Osteocyte (in vitro differentiated cells): ENCODE measurements at regions not wholly inside any gene's neighbourhood (a gene's known extent, or its start where the extent isn't known, plus 50 kb on each side); places are given as distances from the start of the nearest gene placed in this dataset.

ENCODE experiments used
- DNase-seq: peaks from one replicate; pipeline ENCODE4 v3.0.0; 2021; ENCODE audit warnings: mixed read lengths; ENCODE audit not compliant: unreplicated experiment; ENCODE audit errors: extremely low spot score
- H3K27ac Mint-ChIP-seq: one replicate; pipeline ENCODE4 v1.8.0; 2021; ENCODE audit warnings: mild to moderate bottlenecking, mixed read lengths; ENCODE audit not compliant: unreplicated experiment
- H3K27me3 Mint-ChIP-seq: one replicate; pipeline ENCODE4 v1.8.0; 2021; ENCODE audit warnings: mixed read lengths; ENCODE audit not compliant: unreplicated experiment
- H3K36me3 Mint-ChIP-seq: one replicate; pipeline ENCODE4 v1.8.0; 2021; ENCODE audit warnings: mixed read lengths; ENCODE audit not compliant: unreplicated experiment
- H3K4me1 Mint-ChIP-seq: one replicate; pipeline ENCODE4 v1.8.0; 2021; ENCODE audit warnings: mixed read lengths; ENCODE audit not compliant: unreplicated experiment
- H3K4me3 Mint-ChIP-seq: one replicate; pipeline ENCODE4 v1.8.0; 2021; ENCODE audit warnings: mild to moderate bottlenecking, moderate library complexity, mixed read lengths; ENCODE audit not compliant: unreplicated experiment
- H3K9me3 Mint-ChIP-seq: one replicate; pipeline ENCODE4 v1.8.0; 2021; ENCODE audit warnings: mixed read lengths; ENCODE audit not compliant: unreplicated experiment
- TF ChIP-seq, protein P1 (sequence below): fragments of 200-600 bp; sonication (generic); IDR thresholded peaks from 2 replicates; pipeline ENCODE4 v1.5.0; 2021; ENCODE audit warnings: antibody characterized with exemption, mild to moderate bottlenecking, moderate library complexity

DNA sequence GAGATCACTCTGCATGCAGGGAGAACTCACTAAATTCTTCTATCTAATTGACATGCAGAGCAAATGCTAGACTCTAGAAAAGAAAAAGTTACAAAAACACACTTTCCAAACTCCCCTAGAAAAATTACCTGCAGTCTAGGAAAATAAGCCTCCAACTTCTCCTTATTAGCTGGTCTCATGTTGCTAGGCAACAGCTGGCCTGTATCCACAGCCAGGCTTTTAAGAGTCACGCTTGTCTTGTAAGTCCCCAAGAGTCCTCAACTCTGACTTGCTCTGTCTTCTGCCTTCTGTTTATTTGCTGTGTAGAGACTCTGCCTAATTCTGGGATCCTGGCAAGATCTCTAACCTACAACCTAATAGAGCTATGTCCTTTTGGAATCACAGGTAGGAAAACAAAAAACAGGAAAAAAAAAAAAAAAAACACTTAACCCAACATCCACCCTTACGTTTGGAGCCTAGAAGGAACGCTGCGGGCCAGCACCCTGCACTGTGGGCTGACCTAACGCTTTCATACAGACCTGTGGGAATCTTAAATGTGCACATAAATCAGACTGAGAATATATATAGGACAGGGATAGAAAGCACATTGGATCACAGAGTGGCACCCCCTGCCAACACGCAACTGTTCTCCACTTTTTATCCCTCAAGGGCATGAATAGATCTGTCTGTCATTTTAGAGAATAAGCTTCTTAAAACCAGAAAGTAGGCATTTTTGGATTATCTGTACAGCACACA lies 117.0 kb upstream of the PTPRZ1 start:
- Mint-ChIP-seq H3K9me3 (no peaks in the 10 kb centered on the region), H3K36me3 (no peaks in the 10 kb centered on the region), H3K4me3 (no peak overlapping the region), H3K27me3 (peaks cover 51% of the 10 kb centered on the region), H3K4me1 (no peaks in the 10 kb centered on the region), H3K27ac (no peak overlapping the region)
- TF ChIP-seq, protein P1, sequence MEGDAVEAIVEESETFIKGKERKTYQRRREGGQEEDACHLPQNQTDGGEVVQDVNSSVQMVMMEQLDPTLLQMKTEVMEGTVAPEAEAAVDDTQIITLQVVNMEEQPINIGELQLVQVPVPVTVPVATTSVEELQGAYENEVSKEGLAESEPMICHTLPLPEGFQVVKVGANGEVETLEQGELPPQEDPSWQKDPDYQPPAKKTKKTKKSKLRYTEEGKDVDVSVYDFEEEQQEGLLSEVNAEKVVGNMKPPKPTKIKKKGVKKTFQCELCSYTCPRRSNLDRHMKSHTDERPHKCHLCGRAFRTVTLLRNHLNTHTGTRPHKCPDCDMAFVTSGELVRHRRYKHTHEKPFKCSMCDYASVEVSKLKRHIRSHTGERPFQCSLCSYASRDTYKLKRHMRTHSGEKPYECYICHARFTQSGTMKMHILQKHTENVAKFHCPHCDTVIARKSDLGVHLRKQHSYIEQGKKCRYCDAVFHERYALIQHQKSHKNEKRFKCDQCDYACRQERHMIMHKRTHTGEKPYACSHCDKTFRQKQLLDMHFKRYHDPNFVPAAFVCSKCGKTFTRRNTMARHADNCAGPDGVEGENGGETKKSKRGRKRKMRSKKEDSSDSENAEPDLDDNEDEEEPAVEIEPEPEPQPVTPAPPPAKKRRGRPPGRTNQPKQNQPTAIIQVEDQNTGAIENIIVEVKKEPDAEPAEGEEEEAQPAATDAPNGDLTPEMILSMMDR: no peak
- no peak for DNase-seq

DNA sequence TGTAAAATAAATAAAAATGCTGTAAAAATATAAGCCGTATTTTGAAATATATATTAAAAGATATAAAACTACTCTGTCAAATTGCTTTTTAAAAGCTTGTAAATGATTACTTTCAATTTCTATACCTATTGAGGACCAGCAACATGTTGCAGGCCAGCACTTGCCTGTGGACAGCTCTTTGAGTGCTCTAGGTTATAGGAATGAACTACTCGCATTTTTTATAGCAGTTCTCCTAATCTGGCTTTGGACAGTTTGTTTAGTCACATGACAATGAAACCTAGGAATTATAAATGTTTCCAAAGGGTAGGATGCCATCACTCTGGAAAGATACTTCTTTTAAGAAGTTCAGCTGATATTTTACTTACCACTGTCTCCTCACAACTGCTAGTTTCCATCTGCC lies 117.7 kb upstream of the PTPRZ1 start:
- H3K4me3 Mint-ChIP-seq: no peak overlapping the region
- H3K9me3 Mint-ChIP-seq: no peaks in the 10 kb centered on the region
- peaks cover 55% of the 10 kb centered on the region for H3K27me3 Mint-ChIP-seq
- H3K36me3 Mint-ChIP-seq: no peaks in the 10 kb centered on the region
- TF ChIP-seq, protein P1: no peak
- no peak overlapping the region for H3K27ac Mint-ChIP-seq
- DNase-seq: no peak
- H3K4me1 Mint-ChIP-seq: no peaks in the 10 kb centered on the region

GRCh38 chr7:121753944-121754343 lies 119.0 kb upstream of the PTPRZ1 start:
- Mint-ChIP-seq H3K4me1 (no peaks in the 10 kb centered on the region), H3K27me3 (peaks cover 58% of the 10 kb centered on the region), H3K9me3 (no peaks in the 10 kb centered on the region), H3K36me3 (no peaks in the 10 kb centered on the region), H3K4me3 (no peak overlapping the region), H3K27ac (no peak overlapping the region)
- DNase-seq: no peak
- TF ChIP-seq, protein P1: no peak

DNA sequence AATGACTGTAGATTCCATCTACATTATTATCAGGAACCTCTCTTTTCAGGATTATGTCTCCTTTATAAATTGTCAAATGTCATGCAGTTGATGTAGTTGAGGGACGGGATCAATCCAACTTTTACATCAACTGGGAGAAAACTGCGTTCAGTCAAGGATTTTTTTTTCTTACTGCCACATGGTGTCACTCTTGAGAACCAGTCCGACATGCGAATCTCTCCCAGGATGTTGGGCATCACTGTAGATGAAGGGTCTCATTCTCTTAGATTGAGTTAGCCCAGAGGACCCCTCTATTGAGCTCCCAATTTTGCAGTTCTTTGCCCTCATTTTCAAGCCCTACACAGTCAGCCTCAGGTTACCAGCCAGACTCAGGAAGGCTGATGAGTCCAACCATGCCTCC lies 120.3 kb upstream of the PTPRZ1 start:
- peaks cover 50% of the 10 kb centered on the region for H3K27me3 Mint-ChIP-seq
- no peaks in the 10 kb centered on the region for H3K36me3 Mint-ChIP-seq
- H3K27ac Mint-ChIP-seq: no peak overlapping the region
- TF ChIP-seq, protein P1: peak; percentile 52
- H3K9me3 Mint-ChIP-seq: no peaks in the 10 kb centered on the region
- no peaks in the 10 kb centered on the region for H3K4me1 Mint-ChIP-seq
- H3K4me3 Mint-ChIP-seq: no peak overlapping the region
- DNase-seq: no peak

DNA sequence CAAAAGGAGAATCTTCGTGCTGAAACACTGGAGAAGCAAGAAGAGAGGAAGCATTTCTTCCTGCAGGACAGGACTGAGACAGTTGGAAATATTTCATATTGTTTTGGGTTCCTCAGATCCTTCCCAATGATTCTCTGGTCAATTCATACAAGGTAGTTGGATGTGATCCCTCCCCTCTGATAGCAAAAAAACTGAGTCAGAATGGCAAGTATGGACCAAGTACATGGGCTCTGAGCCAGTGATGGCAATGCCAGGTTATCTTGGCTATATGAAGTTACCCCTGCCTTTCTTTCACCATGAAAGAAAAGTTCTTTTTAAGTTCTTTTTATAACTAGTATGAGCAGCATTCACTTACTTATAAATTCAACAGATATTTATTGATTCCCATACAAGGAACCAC lies 124.4 kb upstream of the PTPRZ1 start:
- Mint-ChIP-seq H3K4me3 (no peak overlapping the region), H3K4me1 (no peaks in the 10 kb centered on the region), H3K27me3 (peaks cover 33% of the 10 kb centered on the region), H3K9me3 (no peaks in the 10 kb centered on the region), H3K36me3 (no peaks in the 10 kb centered on the region), H3K27ac (no peak overlapping the region)
- DNase-seq: no peak
- TF ChIP-seq, protein P1: no peak
